GM12872 (cell line): ENCODE measurements at regions not wholly inside any gene's neighbourhood (a gene's known extent, or its start where the extent isn't known, plus 50 kb on each side); places are given as distances from the start of the nearest gene placed in this dataset.

Source experiments
- CTCF ChIP-seq: IDR thresholded peaks from 3 replicates; pipeline ENCODE4 v1.5.1; 2011; ENCODE audit warnings: low read depth, mild to moderate bottlenecking, low read length, moderate library complexity; ENCODE audit not compliant: insufficient read depth

- no peak for TF ChIP-seq CTCF
Measured at GRCh38 chr13:74243637-74244526, 109.7 kb upstream of the KLF12 start.

- TF ChIP-seq CTCF: no peak
Measured at GRCh38 chr13:74230984-74231501, 96.8 kb upstream of the KLF12 start.

- no peak for TF ChIP-seq CTCF
Measured at GRCh38 chr13:74229242-74229641, 95.0 kb upstream of the KLF12 start.

- TF ChIP-seq CTCF: no peak
Measured at GRCh38 chr13:74227476-74228158, 93.4 kb upstream of the KLF12 start.

GRCh38 chr13:74226791-74227475 lies 92.7 kb upstream of the KLF12 start:
- no peak for TF ChIP-seq CTCF

GRCh38 chr13:74221752-74222151 lies 87.5 kb upstream of the KLF12 start:
- no peak for TF ChIP-seq CTCF

GRCh38 chr13:74219566-74219965 lies 85.4 kb upstream of the KLF12 start:
- TF ChIP-seq CTCF: no peak
